Left renal cortex interstitium (tissue), 4 donors: ENCODE measurements at regions not wholly inside any gene's neighbourhood (a gene's known extent, or its start where the extent isn't known, plus 50 kb on each side); places are given as distances from the start of the nearest gene placed in this dataset.
"Not testable (repeated sequence)": the region's sequence is repeated elsewhere in the genome, so short reads cannot be mapped to it uniquely, and the experiment has no call there.

Source experiments
- DNase-seq, 4 donors: peaks; one replicate each; pipeline ENCODE4 v3.0.0-alpha.2; 2013; ENCODE audit warnings: low read depth in 4 of 4, low spot score in 2 of 4, missing footprints in 1 of 4

- no peak for DNase-seq
Observed at GRCh38 chr2:3039188-3040065, 338.2 kb downstream of the EIPR1 start.

- no peak for DNase-seq
Observed at GRCh38 chr2:3038636-3039035, 339.0 kb downstream of the EIPR1 start.

GRCh38 chr2:3037196-3038194 is 340.1 kb downstream of the EIPR1 start:
- DNase-seq: no peak

- DNase-seq: no peak
Observed at GRCh38 chr2:3036432-3037125, 341.0 kb downstream of the EIPR1 start.

- DNase-seq: no peak
Observed at GRCh38 chr2:3035385-3036050, 342.1 kb downstream of the EIPR1 start.

GRCh38 chr2:3034856-3035255 is 342.8 kb downstream of the EIPR1 start:
- no peak for DNase-seq

- DNase-seq: no peak
Observed at GRCh38 chr2:3034396-3034795, 343.2 kb downstream of the EIPR1 start.

- DNase-seq: no peak
Observed at GRCh38 chr2:3033315-3033714, 344.3 kb downstream of the EIPR1 start.

GRCh38 chr2:3030791-3031190 is 346.8 kb downstream of the EIPR1 start:
- not testable (repeated sequence) for DNase-seq

- DNase-seq: no peak
Observed at GRCh38 chr2:3025984-3026383, 351.6 kb downstream of the EIPR1 start.

GRCh38 chr2:3025261-3025660 is 352.4 kb downstream of the EIPR1 start:
- DNase-seq: no peak

GRCh38 chr2:3024401-3024935 is 353.1 kb downstream of the EIPR1 start:
- DNase-seq: no peak

- no peak for DNase-seq
Observed at GRCh38 chr2:3023531-3023930, 354.1 kb downstream of the EIPR1 start.

GRCh38 chr2:3022841-3023372 is 354.7 kb downstream of the EIPR1 start:
- DNase-seq: no peak

GRCh38 chr2:3021720-3022119 is 355.9 kb downstream of the EIPR1 start:
- DNase-seq: no peak

- DNase-seq: no peak
Observed at GRCh38 chr2:3010001-3010400, 367.6 kb downstream of the EIPR1 start.

GRCh38 chr2:3009483-3009882 is 368.1 kb downstream of the EIPR1 start:
- DNase-seq: no peak

GRCh38 chr2:3009005-3009404 is 368.6 kb downstream of the EIPR1 start:
- DNase-seq: no peak

- DNase-seq: no peak
Observed at GRCh38 chr2:3008561-3008960, 369.1 kb downstream of the EIPR1 start.

GRCh38 chr2:3007135-3007534 is 370.5 kb downstream of the EIPR1 start:
- no peak for DNase-seq
